Mesothelial cell of epicardium (in vitro differentiated cells): ENCODE measurements at regions not wholly inside any gene's neighbourhood (a gene's known extent, or its start where the extent isn't known, plus 50 kb on each side); places are given as distances from the start of the nearest gene placed in this dataset.

Experiments used
- DNase-seq, 2 experiments: peaks; one replicate each; pipeline ENCODE4 v3.0.0; 2021; ENCODE audit warnings: low spot score in 2 of 2; ENCODE audit not compliant: unreplicated experiment in 2 of 2
- H3K27ac Mint-ChIP-seq: 2 replicates; pipeline ENCODE4 v1.8.0; 2021; ENCODE audit warnings: mixed read lengths
- H3K27me3 Mint-ChIP-seq: 2 replicates; pipeline ENCODE4 v1.8.0; 2021; ENCODE audit warnings: low read depth, mixed read lengths
- H3K36me3 Mint-ChIP-seq: 2 replicates; pipeline ENCODE4 v1.8.0; 2021; ENCODE audit warnings: mixed read lengths
- H3K4me1 Mint-ChIP-seq: 2 replicates; pipeline ENCODE4 v1.8.0; 2021; ENCODE audit warnings: mixed read lengths
- H3K4me3 Mint-ChIP-seq: 2 replicates; pipeline ENCODE4 v1.8.0; 2021; ENCODE audit warnings: mild to moderate bottlenecking, moderate library complexity, mixed read lengths
- H3K9me3 Mint-ChIP-seq: 2 replicates; pipeline ENCODE4 v1.8.0; 2021; ENCODE audit warnings: mixed read lengths
- TF ChIP-seq, protein P1 (sequence below): fragments of 200-600 bp; sonication (generic); IDR thresholded peaks from one replicate; pipeline ENCODE4 v1.5.0; 2021; ENCODE audit warnings: antibody characterized with exemption; ENCODE audit not compliant: unreplicated experiment

DNA sequence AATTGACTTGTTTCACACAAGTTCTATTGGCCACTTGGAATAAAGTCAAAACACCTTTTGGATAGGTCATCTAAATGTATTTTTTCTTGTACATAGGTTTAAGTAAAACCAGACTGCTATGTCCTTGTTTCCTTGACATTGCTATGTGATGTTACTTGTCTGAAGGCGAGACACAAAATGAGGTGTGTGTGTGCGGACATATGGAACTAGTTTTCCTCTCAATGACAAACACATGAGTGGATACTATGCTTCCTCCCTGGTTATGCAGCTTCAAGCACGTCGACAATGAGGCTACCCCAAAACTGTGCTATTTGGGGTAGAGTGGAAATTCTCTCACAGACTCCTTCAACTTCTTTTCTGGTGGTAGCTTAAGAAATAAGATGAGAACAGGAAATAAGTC lies 276.8 kb downstream of the GAS1 start:
- TF ChIP-seq, protein P1, sequence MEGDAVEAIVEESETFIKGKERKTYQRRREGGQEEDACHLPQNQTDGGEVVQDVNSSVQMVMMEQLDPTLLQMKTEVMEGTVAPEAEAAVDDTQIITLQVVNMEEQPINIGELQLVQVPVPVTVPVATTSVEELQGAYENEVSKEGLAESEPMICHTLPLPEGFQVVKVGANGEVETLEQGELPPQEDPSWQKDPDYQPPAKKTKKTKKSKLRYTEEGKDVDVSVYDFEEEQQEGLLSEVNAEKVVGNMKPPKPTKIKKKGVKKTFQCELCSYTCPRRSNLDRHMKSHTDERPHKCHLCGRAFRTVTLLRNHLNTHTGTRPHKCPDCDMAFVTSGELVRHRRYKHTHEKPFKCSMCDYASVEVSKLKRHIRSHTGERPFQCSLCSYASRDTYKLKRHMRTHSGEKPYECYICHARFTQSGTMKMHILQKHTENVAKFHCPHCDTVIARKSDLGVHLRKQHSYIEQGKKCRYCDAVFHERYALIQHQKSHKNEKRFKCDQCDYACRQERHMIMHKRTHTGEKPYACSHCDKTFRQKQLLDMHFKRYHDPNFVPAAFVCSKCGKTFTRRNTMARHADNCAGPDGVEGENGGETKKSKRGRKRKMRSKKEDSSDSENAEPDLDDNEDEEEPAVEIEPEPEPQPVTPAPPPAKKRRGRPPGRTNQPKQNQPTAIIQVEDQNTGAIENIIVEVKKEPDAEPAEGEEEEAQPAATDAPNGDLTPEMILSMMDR, result no peak
- no peaks in the 10 kb centered on the region for H3K27me3 Mint-ChIP-seq
- DNase-seq, result no peak
- H3K36me3 Mint-ChIP-seq, result peaks cover 2% of the 10 kb centered on the region
- H3K27ac Mint-ChIP-seq, result no peak overlapping the region
- peaks cover 26% of the 10 kb centered on the region for H3K4me1 Mint-ChIP-seq
- peaks cover 19% of the 10 kb centered on the region for H3K9me3 Mint-ChIP-seq
- H3K4me3 Mint-ChIP-seq, result no peak overlapping the region

DNA sequence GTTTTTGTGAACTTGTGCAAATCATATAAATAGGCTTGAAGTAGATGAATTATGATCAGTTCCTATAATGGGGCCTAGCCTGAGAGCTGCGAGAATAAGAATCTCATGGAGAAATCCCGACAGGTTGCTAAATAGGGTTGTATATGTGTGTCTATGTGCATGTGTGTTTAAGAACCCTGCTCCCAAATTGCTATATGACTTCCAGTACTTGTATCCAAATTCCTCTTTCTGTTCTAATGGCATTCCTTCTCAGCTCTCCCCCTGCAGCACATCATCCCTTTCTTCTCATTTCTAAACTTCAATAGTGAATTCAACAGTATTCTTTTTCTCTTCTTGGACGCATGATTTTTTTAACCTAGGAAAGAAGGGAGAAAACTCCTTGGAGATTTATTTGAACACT lies 277.2 kb downstream of the GAS1 start:
- Mint-ChIP-seq H3K9me3 (peaks cover 19% of the 10 kb centered on the region), H3K4me3 (no peak overlapping the region), H3K27ac (no peak overlapping the region), H3K36me3 (peaks cover 2% of the 10 kb centered on the region), H3K4me1 (peaks cover 26% of the 10 kb centered on the region), H3K27me3 (no peaks in the 10 kb centered on the region)
- TF ChIP-seq, protein P1, result no peak
- no peak for DNase-seq

DNA sequence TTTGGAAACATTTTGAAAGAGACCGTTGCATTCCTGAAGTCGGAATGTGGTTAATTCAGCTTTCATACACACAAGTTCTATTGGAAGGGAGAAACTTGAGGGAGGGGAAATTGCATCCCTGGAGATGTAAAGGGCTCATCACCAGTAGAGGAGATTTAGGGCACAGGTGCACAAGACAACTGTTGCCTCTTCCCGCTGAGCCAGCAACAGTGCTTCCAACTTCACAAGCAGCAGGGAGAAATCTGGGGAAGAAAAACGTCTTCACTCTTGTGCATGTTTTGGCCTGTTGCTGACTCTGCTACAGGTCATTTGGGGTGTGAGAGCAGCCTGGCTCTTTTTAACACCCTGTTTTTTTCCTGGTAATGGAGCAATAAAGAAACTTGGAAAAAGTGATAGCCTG lies 277.9 kb downstream of the GAS1 start:
- Mint-ChIP-seq H3K4me3 (no peak overlapping the region), H3K4me1 (peaks cover 22% of the 10 kb centered on the region), H3K27me3 (no peaks in the 10 kb centered on the region), H3K36me3 (peaks cover 2% of the 10 kb centered on the region), H3K9me3 (peaks cover 19% of the 10 kb centered on the region), H3K27ac (no peak overlapping the region)
- TF ChIP-seq, protein P1, result no peak
- DNase-seq, result no peak

DNA sequence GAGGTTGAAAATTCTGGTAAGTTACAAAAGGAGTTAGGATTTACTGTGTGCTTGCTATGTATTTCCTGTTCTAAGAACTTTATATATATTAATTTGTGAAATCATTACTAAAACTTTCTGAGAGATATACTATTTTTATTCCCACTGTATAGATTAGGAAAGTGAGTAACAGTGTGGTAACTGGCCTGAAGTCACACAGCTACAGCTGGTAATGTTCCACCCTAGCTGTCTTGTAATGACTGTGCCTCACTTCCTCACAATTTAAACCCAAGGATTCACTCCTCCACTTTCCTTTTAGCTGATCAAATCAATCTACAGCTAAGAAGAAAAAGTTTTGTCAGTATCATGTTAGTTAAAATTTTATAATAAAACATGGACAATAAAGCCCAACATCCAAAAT lies 278.8 kb downstream of the GAS1 start:
- DNase-seq, result no peak
- Mint-ChIP-seq H3K4me3 (no peak overlapping the region), H3K36me3 (peaks cover 2% of the 10 kb centered on the region), H3K4me1 (peaks cover 21% of the 10 kb centered on the region), H3K27me3 (no peaks in the 10 kb centered on the region), H3K9me3 (peaks cover 19% of the 10 kb centered on the region), H3K27ac (no peak overlapping the region)
- TF ChIP-seq, protein P1, result no peak

DNA sequence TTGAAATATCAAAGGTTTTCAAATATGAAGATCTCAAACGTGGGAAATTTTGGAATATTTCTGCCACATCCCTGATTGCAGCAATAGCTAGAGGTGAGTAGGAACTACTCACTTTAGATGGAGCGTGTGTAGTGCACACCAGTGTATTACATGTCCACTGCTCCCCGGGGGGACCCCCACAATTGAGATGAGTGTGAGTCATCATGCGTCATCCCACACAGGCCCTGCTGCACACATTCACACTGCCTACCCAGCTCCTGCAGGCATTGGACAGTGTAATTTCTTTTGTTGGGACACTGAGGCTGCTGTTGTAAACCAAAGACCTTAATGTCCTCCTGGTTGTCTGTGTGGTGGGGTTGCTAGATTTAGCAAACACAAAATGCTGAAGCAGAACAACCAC lies 280.0 kb downstream of the GAS1 start:
- H3K9me3 Mint-ChIP-seq, result peaks cover 19% of the 10 kb centered on the region
- H3K4me1 Mint-ChIP-seq, result peaks cover 15% of the 10 kb centered on the region
- no peak for DNase-seq
- H3K27ac Mint-ChIP-seq, result no peak overlapping the region
- peaks cover 2% of the 10 kb centered on the region for H3K36me3 Mint-ChIP-seq
- no peaks in the 10 kb centered on the region for H3K27me3 Mint-ChIP-seq
- TF ChIP-seq, protein P1, result no peak
- H3K4me3 Mint-ChIP-seq, result no peak overlapping the region

DNA sequence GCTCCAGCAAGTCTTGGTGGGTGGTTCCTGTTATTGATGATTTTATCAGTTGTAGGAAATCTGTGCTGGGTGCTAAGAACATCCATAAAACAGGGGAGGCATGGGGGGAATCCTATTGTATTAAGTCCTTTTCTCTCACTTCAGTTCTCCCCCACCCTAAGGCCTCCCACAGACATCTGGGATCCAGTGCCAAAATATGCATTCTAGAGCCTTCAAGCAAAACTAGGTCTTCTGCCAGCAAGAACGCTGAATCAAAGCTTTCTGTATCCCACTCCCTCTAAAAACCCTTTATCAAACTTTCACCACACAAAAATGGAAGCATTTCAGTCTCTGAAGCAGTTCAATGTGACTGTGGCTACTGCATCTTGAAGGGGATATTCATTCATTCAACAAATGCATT lies 281.9 kb downstream of the GAS1 start:
- DNase-seq, result no peak
- Mint-ChIP-seq H3K36me3 (peaks cover 2% of the 10 kb centered on the region), H3K27ac (no peak overlapping the region), H3K4me3 (no peak overlapping the region), H3K27me3 (no peaks in the 10 kb centered on the region), H3K9me3 (peaks cover 5% of the 10 kb centered on the region), H3K4me1 (peaks cover 13% of the 10 kb centered on the region)
- TF ChIP-seq, protein P1, result no peak
